ENCODE measurements at regions not wholly inside any gene's neighbourhood (a gene's known extent, or its start where the extent isn't known, plus 50 kb on each side); places are given as distances from the start of the nearest gene placed in this dataset.

- no peak overlapping the region for H3K27ac ChIP-seq
- TF ChIP-seq CTCF (conservative IDR thresholded peaks at IDR 0.05) = no peak
Measured at GRCh38 chr4:166622425-166622977, 611.8 kb downstream of the SPOCK3 start.

- no peak overlapping the region for H3K27ac ChIP-seq
- TF ChIP-seq CTCF (conservative IDR thresholded peaks at IDR 0.05) = no peak
Measured at GRCh38 chr4:166625018-166625637, 609.2 kb downstream of the SPOCK3 start.

- H3K27ac ChIP-seq = no peak overlapping the region
- TF ChIP-seq CTCF (conservative IDR thresholded peaks at IDR 0.05) = no peak
Measured at GRCh38 chr4:166628454-166628853, 605.8 kb downstream of the SPOCK3 start.

GRCh38 chr4:166635367-166635766 lies 598.9 kb downstream of the SPOCK3 start:
- H3K27ac ChIP-seq = no peak overlapping the region
- no peak for TF ChIP-seq CTCF (conservative IDR thresholded peaks at IDR 0.05)

- TF ChIP-seq CTCF (conservative IDR thresholded peaks at IDR 0.05) = no peak
Measured at GRCh38 chr4:166637816-166638215, 596.5 kb downstream of the SPOCK3 start.

GRCh38 chr4:166655231-166655630 lies 579.1 kb downstream of the SPOCK3 start:
- no peak overlapping the region for H3K27ac ChIP-seq

More at GRCh38 chr4:166637816-166638215, 596.5 kb downstream of the SPOCK3 start:
- H3K27ac ChIP-seq = no peak overlapping the region

GRCh38 chr4:166655705-166656104 lies 578.6 kb downstream of the SPOCK3 start:
- TF ChIP-seq CTCF (conservative IDR thresholded peaks at IDR 0.05) = no peak
- H3K27ac ChIP-seq = no peak overlapping the region

More at GRCh38 chr4:166655231-166655630, 579.1 kb downstream of the SPOCK3 start:
- TF ChIP-seq CTCF (conservative IDR thresholded peaks at IDR 0.05) = no peak

All from VCaP (cell line).